GM12864 (cell line): ENCODE measurements at regions not wholly inside any gene's neighbourhood (a gene's known extent, or its start where the extent isn't known, plus 50 kb on each side); places are given as distances from the start of the nearest gene placed in this dataset.

Source experiments
- DNase-seq: peaks from one replicate; pipeline ENCODE4 v3.0.0-alpha.2; 2011; ENCODE audit warnings: low read depth
- H3K4me3 ChIP-seq: 2 replicates; pipeline ENCODE4 v1.5.1; 2011; ENCODE audit warnings: mild to moderate bottlenecking, low read depth, low read length, control low read depth
- TF ChIP-seq, protein P1 (sequence below): IDR thresholded peaks from 2 replicates; pipeline ENCODE4 v1.5.1; 2011; ENCODE audit warnings: low read depth, mild to moderate bottlenecking, moderate library complexity, low read length, control low read depth, inconsistent platforms; ENCODE audit errors: missing control alignments

DNA sequence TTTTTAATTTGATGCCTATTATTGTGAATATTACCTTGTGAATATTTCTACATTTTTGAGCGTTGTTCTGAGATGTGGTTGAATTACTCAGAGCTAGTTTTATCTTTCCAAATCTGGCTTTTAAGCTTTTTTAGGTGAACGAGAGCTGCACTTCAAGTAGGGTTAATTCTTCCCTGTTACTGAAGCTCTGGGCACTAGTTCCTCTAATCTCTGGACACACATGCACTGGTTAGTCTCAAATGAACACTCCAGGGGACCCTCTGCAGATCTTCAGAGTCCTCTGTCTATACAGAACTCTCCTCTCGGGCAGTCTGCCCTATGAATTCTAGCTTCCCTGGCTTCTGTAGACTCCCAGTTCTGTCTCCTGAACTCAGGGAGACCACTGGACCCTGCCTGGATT lies 237.5 kb upstream of the TBC1D5 start:
- TF ChIP-seq, protein P1, sequence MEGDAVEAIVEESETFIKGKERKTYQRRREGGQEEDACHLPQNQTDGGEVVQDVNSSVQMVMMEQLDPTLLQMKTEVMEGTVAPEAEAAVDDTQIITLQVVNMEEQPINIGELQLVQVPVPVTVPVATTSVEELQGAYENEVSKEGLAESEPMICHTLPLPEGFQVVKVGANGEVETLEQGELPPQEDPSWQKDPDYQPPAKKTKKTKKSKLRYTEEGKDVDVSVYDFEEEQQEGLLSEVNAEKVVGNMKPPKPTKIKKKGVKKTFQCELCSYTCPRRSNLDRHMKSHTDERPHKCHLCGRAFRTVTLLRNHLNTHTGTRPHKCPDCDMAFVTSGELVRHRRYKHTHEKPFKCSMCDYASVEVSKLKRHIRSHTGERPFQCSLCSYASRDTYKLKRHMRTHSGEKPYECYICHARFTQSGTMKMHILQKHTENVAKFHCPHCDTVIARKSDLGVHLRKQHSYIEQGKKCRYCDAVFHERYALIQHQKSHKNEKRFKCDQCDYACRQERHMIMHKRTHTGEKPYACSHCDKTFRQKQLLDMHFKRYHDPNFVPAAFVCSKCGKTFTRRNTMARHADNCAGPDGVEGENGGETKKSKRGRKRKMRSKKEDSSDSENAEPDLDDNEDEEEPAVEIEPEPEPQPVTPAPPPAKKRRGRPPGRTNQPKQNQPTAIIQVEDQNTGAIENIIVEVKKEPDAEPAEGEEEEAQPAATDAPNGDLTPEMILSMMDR = no peak
- DNase-seq = no peak
- H3K4me3 ChIP-seq = no peak overlapping the region

DNA sequence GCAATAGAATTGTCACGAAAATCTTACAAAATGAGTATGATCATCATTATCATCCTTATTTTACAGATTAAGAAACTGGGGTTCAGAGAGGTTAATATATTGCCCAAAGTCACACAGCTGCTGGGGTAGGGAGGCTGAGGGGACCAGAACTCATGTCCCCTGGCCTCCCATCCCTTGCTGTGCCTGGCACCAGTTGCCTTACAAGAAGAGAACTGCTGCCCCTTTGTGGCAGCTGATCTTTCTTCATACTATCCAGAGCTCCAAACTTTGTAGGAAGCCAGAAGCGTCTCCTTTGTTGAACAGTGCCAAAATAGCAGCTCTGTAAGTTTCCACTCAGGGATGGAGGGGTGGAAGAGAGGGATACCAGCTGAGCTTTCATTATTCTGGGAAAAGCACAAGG lies 236.8 kb upstream of the TBC1D5 start:
- TF ChIP-seq, protein P1 = peak; percentile 10
- DNase-seq = no peak
- H3K4me3 ChIP-seq = no peak overlapping the region

DNA sequence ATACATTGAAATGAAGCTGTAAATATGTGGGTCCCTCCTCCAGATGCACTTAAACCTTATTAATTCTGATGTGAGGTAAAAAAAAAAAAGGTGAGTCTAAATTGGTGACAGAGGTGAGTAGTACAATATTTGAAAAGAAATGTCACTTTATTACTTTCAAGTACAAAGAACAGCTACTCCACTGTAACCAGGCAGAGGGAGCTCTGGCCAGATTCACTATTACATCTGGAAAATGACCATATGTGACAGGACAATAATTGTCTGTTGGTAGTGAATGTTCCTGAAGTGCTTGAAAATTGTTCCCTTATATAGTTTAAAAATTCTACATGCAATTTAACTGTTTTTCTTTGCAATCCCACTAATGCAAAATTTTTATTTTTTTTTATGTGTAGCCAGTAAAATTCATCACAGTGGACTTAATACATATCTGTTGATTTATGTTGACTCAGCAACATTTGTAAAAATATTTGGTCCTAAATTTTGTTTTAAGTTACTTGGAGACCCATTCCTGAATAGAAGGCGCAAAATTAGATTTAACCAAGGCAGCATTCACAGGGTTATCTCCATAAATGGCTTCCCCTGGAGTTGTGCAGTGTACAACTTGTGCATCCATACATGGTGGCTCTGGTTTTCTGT lies 231.9 kb upstream of the TBC1D5 start:
- no peak overlapping the region for H3K4me3 ChIP-seq
- DNase-seq = no peak
- TF ChIP-seq, protein P1 = no peak

DNA sequence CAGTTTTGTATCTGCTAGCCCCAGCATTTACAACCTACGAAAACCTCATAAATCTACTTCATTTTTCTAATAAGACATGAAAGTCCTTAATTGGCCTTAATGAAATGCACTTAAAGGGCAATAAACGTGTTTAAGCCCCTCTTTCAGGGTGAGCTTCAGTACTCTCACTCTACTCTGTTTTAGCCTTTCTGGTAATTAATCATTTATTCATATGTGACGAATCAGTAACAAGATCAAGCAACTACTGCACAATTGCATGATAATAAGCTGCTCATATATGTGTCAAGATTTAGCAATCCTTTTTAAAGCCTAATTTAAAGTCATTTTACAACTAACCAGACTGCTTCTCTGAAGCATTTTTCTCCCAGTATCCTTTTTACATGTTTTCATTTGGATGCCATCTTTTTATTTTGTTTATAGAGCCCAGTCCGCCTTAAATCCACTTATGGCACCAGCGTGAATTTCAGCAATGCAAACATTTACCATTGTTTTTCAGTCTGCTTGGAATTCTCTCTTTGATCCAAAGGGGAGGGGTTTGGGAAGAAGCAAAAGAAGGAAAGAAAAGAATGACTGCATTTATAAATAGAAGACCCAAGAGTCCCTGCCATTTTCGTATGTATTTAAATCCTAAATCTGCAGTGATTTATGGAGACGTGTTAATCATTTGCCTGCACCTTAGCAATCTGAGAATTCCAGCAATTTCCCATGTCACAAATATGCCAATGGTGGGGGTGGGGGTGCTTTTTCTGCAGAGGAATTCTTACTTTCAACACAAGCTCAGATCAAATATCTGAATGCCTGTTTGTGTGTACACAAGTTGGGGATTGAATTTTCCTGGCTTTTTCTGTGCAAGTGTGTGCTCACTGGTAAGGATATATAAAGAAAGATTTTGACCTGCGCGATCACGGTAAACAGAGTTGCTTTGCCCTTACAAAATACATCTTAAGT lies 230.8 kb upstream of the TBC1D5 start:
- no peak overlapping the region for H3K4me3 ChIP-seq
- TF ChIP-seq, protein P1 = no peak
- DNase-seq = no peak

DNA sequence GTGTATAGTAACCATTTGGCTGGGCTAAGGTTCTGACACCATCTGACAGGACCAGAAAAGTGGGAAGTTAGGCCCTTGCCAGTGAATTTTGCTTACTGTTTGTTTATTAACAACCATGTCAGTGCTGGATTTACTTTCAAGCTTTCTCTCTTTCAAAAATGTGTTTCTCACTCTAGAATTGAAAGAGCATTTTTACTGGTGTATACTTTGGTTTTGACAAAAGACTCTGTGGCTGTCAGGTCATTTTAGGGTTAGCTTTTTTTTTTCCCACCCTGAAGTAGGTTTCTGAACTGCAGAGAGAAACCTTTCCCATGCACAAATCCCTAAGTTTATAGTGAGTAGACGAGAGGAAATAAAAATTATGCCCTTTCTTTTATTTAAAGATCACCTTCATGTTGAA lies 230.0 kb upstream of the TBC1D5 start:
- no peak overlapping the region for H3K4me3 ChIP-seq
- TF ChIP-seq, protein P1 = no peak
- no peak for DNase-seq

DNA sequence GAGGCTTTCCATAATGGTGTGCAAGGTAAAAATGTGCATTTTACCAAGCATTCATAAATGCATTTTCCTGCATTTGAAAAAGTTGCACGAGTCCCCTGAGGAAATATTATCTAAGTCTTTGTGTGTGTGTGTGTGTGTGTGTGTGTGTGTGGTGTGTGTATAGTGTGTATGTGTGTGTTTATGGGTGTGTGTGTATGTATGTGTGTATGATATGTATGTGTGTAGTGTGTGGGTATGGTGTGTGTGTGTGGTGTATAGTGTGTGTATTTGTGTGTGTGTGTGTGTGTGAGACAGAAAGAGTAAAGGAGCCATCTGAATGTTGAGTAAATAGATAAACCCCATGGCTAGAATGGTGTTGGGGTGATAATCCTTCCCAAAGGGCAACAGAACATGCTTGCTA lies 229.6 kb upstream of the TBC1D5 start:
- no peak for DNase-seq
- TF ChIP-seq, protein P1 = no peak
- no peak overlapping the region for H3K4me3 ChIP-seq
